Pons (tissue), 1 donor: ENCODE measurements at regions not wholly inside any gene's neighbourhood (a gene's known extent, or its start where the extent isn't known, plus 50 kb on each side); places are given as distances from the start of the nearest gene placed in this dataset.

ENCODE experiments used
- DNase-seq: peaks from one replicate; pipeline ENCODE4 v3.0.0-alpha.2; 2016; ENCODE audit warnings: low spot score

GRCh38 chr3:188041193-188041592 lies 112.8 kb upstream of the LPP start:
- DNase-seq, result no peak

DNA sequence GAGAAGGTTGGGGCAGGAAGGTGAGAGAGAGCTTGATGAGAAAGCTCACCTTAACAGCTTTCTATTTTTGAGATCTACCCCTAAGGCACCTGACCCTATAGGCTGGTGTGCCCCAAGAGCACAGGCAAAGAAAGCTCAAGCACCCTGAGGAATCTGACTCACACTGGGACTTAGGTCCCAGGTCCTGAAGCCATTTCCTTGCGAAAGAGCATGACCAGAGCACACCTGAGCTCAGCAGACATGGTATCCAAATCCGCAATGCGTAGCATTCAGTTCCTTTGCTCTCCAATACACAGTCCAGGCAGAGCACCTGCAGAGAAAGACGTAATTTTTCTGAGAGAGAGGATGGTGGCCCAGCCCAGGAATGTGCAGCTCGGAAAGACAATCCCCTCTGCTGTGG lies 112.1 kb upstream of the LPP start:
- DNase-seq, result no peak

- no peak for DNase-seq
These were observed 111.5 kb upstream of the LPP start for GRCh38 chr3:188042466-188042865.

DNA sequence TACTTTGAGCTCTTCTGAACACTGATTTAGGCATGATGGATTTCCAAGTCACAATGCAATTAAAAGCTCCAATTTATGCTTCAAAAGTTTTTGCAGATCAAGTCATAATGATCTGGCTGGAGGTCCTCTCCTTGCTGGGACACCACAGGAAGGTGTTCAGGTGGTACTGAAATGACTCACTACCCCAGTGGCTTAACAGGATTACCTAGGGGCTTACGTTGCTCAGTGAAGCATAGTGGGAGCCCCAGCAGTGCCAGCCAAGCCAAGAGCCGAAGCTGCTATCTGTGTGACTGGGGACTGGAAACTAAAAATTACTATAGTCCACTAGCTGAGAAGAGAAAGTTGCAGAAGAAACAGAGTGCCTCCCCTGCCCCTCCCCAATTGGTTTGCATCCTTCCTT lies 110.1 kb upstream of the LPP start:
- DNase-seq, result no peak

DNA sequence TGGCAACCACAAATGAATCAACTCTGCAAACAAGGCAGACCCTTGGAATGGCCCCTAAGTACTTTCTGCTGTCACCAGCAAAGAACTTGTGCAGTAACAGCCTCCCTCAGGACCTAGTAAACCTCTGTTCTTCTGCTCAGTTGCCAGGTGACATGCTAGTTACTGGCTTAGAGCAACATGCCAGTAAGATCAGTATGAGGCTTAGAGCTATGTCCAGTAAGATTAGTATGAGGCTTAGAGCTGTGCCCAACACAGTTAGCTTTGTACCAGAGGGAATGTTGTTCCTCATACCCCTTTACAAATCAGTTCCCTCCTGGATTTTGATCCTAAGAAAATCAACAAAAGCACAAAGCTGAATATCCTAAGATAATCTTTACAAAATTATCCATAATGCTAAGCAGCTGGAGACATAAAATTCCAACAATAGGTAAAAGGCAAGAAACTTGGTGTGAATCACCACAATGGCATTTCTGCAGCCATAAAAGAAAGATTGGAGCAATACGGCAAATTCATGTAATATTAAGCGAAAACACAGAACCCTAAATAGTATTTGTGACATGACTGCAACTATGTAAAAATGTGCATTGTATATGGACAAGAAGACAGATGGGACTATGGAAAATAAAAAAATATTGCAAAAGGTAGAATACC lies 107.3 kb upstream of the LPP start:
- no peak for DNase-seq

DNA sequence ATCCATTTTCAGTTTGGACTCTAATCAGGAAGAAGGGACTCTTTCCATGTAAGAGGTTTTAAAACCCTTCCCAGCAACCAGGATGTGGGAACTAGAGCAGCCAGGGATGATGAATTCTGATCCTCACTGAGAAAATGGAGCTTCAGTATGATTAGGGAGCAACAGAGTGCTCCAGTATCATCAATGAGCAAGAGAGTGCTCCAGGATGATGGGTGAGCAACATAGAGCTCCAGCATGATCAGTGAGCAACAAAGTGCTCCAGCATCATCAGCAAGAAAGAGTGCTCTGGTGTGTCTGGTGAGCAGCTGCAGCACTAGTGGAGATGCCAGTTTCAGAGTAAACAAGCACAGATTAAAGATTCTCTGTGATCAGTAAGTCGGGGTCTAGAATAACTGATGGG lies 106.4 kb upstream of the LPP start:
- DNase-seq, result peak; percentile 4

- peak; percentile 5 for DNase-seq
These were observed 104.1 kb upstream of the LPP start for GRCh38 chr3:188049606-188050530.

DNA sequence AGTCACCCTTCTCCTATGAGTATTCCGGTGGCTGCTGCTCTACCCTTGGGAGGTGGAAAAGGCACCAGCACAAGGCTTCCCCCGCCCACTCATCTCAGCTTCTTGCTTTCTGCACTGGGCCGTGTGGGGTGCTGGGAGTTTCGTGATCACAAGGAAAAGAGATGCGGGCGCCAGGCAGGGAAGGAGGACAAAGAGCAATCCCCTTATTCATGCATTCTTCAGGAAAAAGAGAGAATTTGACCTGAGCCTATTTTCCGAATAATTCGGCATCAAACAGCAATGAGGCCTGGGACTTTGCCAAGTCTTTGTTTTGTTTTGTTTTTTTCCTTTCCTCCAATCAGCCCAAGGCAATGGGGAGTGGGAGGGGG lies 102.2 kb upstream of the LPP start:
- DNase-seq, result no peak

GRCh38 chr3:188052169-188053035 lies 101.6 kb upstream of the LPP start:
- peak; percentile 100 for DNase-seq

DNA sequence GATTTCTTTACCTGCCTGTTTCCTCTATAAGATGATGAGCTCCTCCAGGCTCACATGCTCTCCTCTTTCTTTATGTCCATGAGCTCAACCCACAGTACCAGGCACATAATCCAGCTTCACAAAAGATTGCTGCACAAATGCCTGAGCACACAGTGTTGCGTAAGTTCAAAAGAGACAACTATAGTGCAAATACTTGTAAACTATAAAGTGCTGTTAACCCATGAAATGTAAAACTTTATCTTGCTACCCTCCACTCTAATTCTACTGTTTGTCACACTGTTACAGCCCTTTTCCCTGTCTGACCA lies 101.0 kb upstream of the LPP start:
- DNase-seq, result no peak

DNA sequence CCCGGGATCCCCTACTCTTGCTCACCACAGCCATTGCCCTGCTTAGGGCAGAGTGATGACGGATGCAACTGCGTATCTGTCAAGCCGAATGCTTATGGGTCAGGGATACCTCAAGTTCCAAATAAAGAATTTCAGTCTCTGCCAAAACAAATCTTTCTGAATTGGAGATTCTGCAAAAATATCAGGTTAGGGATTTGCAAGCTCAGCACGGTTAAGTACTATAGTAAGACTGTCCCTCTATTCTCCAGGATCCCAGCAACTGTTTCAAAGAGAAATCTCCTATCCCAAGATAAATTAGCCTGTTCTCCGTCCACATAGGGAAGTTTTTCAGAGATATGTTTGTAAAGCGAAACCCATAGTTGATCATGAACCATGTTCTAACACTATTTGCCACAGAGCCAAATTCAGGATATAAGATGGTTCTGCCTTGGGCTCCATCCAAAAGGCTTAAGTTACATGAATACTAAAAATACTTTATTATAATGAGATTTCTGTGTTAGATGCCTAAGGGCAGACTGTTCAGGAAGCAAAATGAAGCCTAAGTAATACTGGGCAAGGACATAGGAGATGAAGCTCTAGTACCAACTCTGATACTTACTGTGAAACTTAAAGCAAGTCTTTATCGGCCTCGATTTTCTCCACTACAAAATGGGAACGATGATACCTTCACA lies 100.1 kb upstream of the LPP start:
- DNase-seq, result peak; percentile 12

GRCh38 chr3:188054541-188054940 lies 99.4 kb upstream of the LPP start:
- no peak for DNase-seq

DNA sequence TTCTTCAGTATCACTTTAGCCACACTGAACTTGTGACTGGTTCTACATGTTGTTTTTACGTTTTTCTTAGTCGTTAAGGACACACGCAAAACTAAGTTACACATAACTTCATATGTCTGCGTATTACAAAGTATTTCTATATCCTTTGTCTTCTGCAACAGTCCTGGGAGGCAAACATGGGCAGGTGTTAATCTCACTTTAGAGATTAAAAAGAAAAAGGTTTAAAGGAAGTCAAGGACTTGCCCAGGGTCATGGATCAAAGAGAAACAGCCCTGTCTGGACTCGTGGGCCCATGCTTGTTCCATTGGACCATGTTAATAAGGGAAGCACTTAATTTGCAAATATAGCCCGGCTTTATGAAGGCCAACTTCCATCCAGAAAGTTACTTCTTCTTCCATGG lies 98.6 kb upstream of the LPP start:
- DNase-seq, result no peak

DNA sequence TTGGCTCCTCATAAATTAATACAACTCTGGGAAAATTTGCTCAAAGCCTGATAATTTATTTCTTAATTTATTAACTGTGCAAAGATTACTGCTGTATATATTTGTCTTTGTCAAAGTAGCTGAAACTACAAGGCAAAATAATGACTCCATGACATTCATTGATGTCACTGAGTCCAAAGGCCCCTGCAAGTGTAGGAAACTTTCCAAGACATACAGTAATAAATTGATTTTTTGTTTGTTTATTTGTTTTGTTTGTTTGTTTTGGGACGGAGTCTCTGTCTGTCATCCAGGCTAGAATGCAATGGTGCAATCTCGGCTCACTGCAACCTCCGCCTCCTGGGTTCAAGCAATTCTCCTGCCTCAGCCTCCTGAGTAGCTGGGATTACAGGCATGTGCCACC lies 96.8 kb upstream of the LPP start:
- no peak for DNase-seq

DNA sequence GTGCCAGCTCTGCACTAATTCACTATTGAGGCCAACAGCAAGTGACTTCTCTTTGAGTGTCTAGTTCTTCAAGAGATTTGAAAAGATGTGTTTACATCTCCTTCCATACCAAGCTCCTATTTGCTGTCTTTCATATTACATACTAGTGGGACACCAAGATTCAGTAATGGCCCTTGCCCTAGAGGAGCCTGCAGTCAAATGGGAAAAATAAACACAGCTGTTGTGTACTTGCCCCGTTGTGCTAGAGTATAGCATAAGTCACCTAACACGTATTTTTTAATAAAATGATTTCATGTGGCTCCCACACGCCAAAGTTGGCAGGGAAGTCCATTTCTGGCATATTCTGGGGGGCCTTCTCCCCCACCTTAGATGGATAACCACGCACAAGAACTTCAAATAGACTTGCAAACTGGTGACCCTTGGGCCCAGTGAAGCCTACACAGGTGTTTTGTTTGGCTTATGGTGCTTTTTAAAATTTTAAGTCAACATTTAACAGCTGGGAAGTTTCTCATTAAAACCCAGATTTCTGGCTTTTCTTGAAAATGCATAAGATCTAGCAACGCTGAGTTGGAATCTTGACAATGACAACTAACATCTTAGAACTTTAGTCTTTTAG lies 95.3 kb upstream of the LPP start:
- DNase-seq, result no peak

- no peak for DNase-seq
These were observed 94.6 kb upstream of the LPP start for GRCh38 chr3:188059351-188059750.

DNA sequence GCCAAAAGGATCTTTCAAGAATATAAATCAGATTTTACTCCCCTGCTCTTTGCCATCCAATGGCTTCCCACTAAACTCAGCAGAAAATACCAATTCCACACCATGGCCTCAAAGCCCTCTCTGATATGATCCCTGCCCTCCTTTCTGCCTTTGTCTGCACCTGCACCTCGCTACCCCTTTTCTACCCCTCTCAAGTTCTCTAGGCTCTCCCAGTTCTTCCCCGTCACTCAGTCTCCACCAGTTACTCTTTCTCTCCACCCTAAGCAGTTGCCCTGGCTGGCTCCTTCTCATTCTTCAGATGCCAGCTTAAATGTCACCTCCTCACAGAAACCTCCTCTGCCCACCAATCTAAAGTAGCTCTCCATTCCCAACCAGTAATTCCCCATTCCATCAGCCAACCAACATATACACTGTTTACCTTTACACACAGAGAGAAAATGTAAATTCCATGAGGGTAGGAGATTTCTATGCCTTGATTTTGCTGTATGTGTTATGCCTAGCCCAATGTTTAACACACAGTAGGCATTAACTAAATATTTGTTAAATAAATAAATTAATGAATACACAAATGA lies 93.6 kb upstream of the LPP start:
- DNase-seq, result no peak

DNA sequence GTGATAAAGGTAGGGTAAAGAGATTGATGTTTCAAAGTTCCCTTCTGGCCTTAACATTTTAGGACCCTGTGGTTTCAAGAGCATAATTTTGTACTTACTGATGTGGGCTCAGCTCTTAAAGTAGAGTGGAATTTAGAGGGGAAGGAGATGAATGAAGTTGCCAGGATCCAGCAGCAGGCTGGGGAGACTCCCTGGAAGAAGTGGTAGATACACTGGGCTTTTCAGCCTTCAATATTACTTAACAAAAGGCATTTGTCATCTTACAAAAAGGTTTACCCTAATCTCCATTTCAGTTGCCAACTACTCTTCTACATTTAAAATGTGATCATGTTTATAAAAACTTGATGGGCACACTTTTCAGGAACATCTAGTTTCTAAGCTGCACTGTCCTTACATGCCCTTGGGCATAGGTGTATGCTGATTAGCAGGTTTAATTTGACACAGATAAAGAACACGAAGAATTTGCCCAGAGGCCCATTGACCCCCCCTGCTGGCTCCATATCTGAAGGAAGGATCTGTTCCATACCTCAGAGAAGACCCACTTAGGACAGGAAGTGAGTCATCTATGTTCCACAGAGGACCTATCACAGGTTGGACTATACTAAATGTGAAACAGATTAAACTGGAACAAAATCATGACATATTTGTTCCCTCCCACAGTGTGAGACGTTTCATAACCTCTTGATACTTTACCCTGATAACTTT lies 93.0 kb upstream of the LPP start:
- DNase-seq, result no peak

DNA sequence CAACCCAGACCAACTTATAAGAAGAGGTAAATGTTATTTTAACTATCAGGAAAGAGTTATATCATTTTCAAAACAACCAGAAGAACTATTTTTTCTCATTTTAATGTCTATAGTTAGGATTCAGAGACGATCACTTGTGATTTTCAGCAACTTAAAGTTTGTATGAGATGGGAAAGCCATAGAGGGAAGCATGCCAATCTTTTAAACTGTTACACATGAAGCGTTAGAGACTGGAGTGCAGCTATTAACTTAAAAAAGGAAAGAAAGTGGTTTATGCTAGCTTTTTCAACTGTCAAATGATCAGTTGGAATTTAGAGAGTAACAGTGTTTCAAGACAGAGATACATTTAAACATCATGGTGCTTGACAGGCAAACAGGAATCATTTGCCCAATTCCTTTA lies 91.7 kb upstream of the LPP start:
- no peak for DNase-seq

DNA sequence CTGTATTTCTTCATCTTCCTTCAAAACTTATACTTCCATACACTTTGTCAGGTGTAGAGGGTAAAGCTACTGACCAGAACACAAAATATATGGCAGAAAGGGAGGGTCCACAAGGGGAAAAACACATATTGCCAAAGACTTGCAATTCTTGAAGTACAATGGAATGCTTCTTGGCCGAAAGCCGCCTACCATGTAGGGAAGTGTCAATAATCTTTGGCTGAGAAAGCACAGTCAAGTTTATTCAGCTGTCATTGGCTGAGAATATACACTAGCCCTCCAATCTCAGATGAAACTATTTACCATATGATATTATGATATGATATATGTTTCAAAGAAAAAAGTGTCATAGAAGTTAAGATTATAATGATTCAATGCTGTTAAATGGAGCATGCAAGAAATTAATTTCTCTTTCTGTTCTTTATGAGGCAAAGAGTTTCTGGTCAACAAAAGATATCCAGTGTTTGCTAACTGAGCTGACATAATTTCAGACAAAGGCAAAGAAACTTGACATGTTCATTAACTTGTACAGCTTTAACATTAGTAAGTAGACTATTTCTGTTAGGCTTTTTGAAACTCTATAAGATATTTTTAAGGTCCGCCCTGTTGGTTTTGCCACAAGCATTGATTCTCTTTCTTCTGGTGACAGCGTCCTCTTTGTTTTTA lies 89.0 kb upstream of the LPP start:
- no peak for DNase-seq
